ENCODE measurements at regions not wholly inside any gene's neighbourhood (a gene's known extent, or its start where the extent isn't known, plus 50 kb on each side); places are given as distances from the start of the nearest gene placed in this dataset.

GRCh38 chr4:129468624-129469023, 372.7 kb downstream of the C4orf33 start:
- intact Hi-C loops (cut with micrococcal nuclease) (no loop called here), in situ Hi-C loops (cut with MboI; ENCODE audit: low sequenced_read_pairs) (no loop called here)

More at GRCh38 chr4:129468624-129469023, 372.7 kb downstream of the C4orf33 start:
- Histone ChIP-seq H2AK9ac (replicated peaks; ENCODE audit: low read depth, low read length, poor library complexity) (no peak overlapping the region), H3K9ac (ENCODE audit: low read depth, low read length) (no peak overlapping the region), H4K8ac (ENCODE audit: low read depth in 2 of 2, low read length in 2 of 2) (no peak overlapping the region), H2AK5ac (ENCODE audit: low read depth, low read length) (no peak overlapping the region), H3K4ac (ENCODE audit: low read depth, low read length) (no peak overlapping the region), H4K20me1 (ENCODE audit: insufficient read depth, low read length) (no peaks in the 10 kb centered on the region), H4K5ac (ENCODE audit: low read depth, low read length) (no peak overlapping the region), H3K9me3 (ENCODE audit: control insufficient read depth, insufficient read depth, low read length) (peaks cover 2% of the 10 kb centered on the region; the same call in 1 of the 2 replicates), H3K18ac (ENCODE audit: low read depth, low read length) (no peak overlapping the region), H3K14ac (replicated peaks; ENCODE audit: low read depth, low read length) (no peak overlapping the region), H2BK15ac (ENCODE audit: low read depth, low read length) (no peak overlapping the region), H2AFZ (replicated peaks; ENCODE audit: low read length, poor library complexity) (no peak overlapping the region), H3K4me2 (ENCODE audit: low read depth, low read length) (no peak overlapping the region), H3K9me1 (ENCODE audit: insufficient read depth, low read length) (no peaks in the 10 kb centered on the region), H3K56ac (ENCODE audit: extremely low read depth, insufficient read depth, low read length) (no peak overlapping the region), H3K27me3 (ENCODE audit: control insufficient read depth, insufficient read depth, low read length) (no peaks in the 10 kb centered on the region), H2BK20ac (ENCODE audit: low read depth, low read length) (no peak overlapping the region), H3K23ac (ENCODE audit: low read depth, low read length) (no peak overlapping the region), H3K27ac (ENCODE audit: insufficient read depth, low read length) (no peak overlapping the region), H3K4me1 (ENCODE audit: control insufficient read depth, insufficient read depth, low read length) (no peaks in the 10 kb centered on the region), H3K4me3 (ENCODE audit: insufficient read depth, low read depth, low read length) (no peak overlapping the region), H3K79me1 (ENCODE audit: low read depth in 1 of 2, low read length in 2 of 2) (no peaks in the 10 kb centered on the region), H4K91ac (ENCODE audit: insufficient read depth, low read depth, low read length) (no peak overlapping the region), H2BK120ac (ENCODE audit: low read depth, low read length) (no peak overlapping the region), H2BK5ac (ENCODE audit: low read depth, low read length, poor library complexity, severe bottlenecking) (no peak overlapping the region), H3K36me3 (ENCODE audit: control insufficient read depth, insufficient read depth, low read length) (no peaks in the 10 kb centered on the region)
- ATAC-seq (ENCODE audit: low read depth), result no peak
- no TSS peak for BruUV-seq (replicated peaks)
- CTCF ChIA-PET, result no interaction called here
- dilution Hi-C loops (cut with HindIII; ENCODE audit: low sequenced_read_pairs, unreplicated experiment), result no loop called here
- POLR2A ChIA-PET (ENCODE audit: unreplicated experiment), result no interaction called here
- no CpG with 5 or more reads among the region's 1 CpG for WGBS, 2 experiments (ENCODE audit: extremely low coverage in 2 of 2, insufficient read length in 1 of 2)
- no peak for DNase-seq
- TF ChIP-seq BHLHE40 (IDR thresholded peaks at IDR 0.05; ENCODE audit: low read depth, low read length) (no peak), CEBPB (IDR thresholded peaks at IDR 0.05; ENCODE audit: low read depth, low read length) (peak; percentile 85)

Data from IMR-90 (cell line).